BE2C (cell line): ENCODE measurements at regions not wholly inside any gene's neighbourhood (a gene's known extent, or its start where the extent isn't known, plus 50 kb on each side); places are given as distances from the start of the nearest gene placed in this dataset.
"Not testable (repeated sequence)": the region's sequence is repeated elsewhere in the genome, so short reads cannot be mapped to it uniquely, and the experiment has no call there.

Experiments
- DNase-seq: peaks from one replicate; pipeline ENCODE4 v3.0.0-alpha.2; 2020
- H3K27me3 ChIP-seq: fragments of 250-450 bp; sonication (Bioruptor Pico); 2 replicates; pipeline ENCODE4 v1.5.1; 2020; ENCODE audit warnings: mild to moderate bottlenecking
- H3K36me3 ChIP-seq: fragments of 250-450 bp; sonication (Bioruptor Pico); 2 replicates; pipeline ENCODE4 v1.5.1; 2020; ENCODE audit warnings: mild to moderate bottlenecking
- H3K4me1 ChIP-seq: fragments of 250-450 bp; sonication (Bioruptor Pico); 2 replicates; pipeline ENCODE4 v1.5.1; 2020
- H3K4me3 ChIP-seq: 2 replicates; pipeline ENCODE4 v1.5.1; 2011; ENCODE audit warnings: low read depth, low read length
- H3K9me3 ChIP-seq: fragments of 250-450 bp; sonication (Bioruptor Pico); 2 replicates; pipeline ENCODE4 v1.5.1; 2020
- CTCF ChIP-seq: IDR thresholded peaks from 2 replicates; pipeline ENCODE4 v1.5.1; 2012; ENCODE audit warnings: mild to moderate bottlenecking, low read depth, low read length

GRCh38 chr1:172781513-172782140, 122.7 kb downstream of the FASLG start:
- no peaks in the 10 kb centered on the region for H3K36me3 ChIP-seq
- H3K9me3 ChIP-seq: no peaks in the 10 kb centered on the region
- no peak for DNase-seq
- H3K27me3 ChIP-seq: no peaks in the 10 kb centered on the region
- H3K4me1 ChIP-seq: peaks cover 3% of the 10 kb centered on the region; the same call in 1 of the 2 replicates
- no peak for TF ChIP-seq CTCF
- no peak overlapping the region for H3K4me3 ChIP-seq

- Histone ChIP-seq H3K4me1 (no peaks in the 10 kb centered on the region), H3K27me3 (no peaks in the 10 kb centered on the region), H3K9me3 (no peaks in the 10 kb centered on the region), H3K36me3 (no peaks in the 10 kb centered on the region), H3K4me3 (no peak overlapping the region)
- DNase-seq: no peak
- no peak for TF ChIP-seq CTCF
Measured at GRCh38 chr1:172789840-172790239, 130.9 kb downstream of the FASLG start.

- no peaks in the 10 kb centered on the region for H3K4me1 ChIP-seq
- no peak for TF ChIP-seq CTCF
- no peak overlapping the region for H3K4me3 ChIP-seq
- H3K36me3 ChIP-seq: no peaks in the 10 kb centered on the region
- DNase-seq: no peak
- no peaks in the 10 kb centered on the region for H3K9me3 ChIP-seq
- no peaks in the 10 kb centered on the region for H3K27me3 ChIP-seq
Measured at GRCh38 chr1:172790245-172790644, 131.3 kb downstream of the FASLG start.

GRCh38 chr1:172793823-172794222, 134.9 kb downstream of the FASLG start:
- Histone ChIP-seq H3K36me3 (no peaks in the 10 kb centered on the region), H3K4me3 (no peak overlapping the region), H3K9me3 (no peaks in the 10 kb centered on the region), H3K27me3 (no peaks in the 10 kb centered on the region), H3K4me1 (no peaks in the 10 kb centered on the region)
- TF ChIP-seq CTCF: no peak
- DNase-seq: no peak

- H3K36me3 ChIP-seq: no peaks in the 10 kb centered on the region
- H3K9me3 ChIP-seq: no peaks in the 10 kb centered on the region
- no peaks in the 10 kb centered on the region for H3K27me3 ChIP-seq
- H3K4me1 ChIP-seq: no peaks in the 10 kb centered on the region
- H3K4me3 ChIP-seq: no peak overlapping the region
- no peak for DNase-seq
- no peak for TF ChIP-seq CTCF
Measured at GRCh38 chr1:172795741-172796140, 136.8 kb downstream of the FASLG start.

- DNase-seq, H3K36me3 ChIP-seq, H3K9me3 ChIP-seq, H3K27me3 ChIP-seq, H3K4me3 ChIP-seq, H3K4me1 ChIP-seq: not testable (repeated sequence)
Measured at GRCh38 chr1:172799804-172800203, 140.9 kb downstream of the FASLG start.

GRCh38 chr1:172801771-172802322, 142.9 kb downstream of the FASLG start:
- DNase-seq: no peak
- Histone ChIP-seq H3K4me3 (no peak overlapping the region), H3K4me1 (no peaks in the 10 kb centered on the region), H3K36me3 (no peaks in the 10 kb centered on the region), H3K27me3 (no peaks in the 10 kb centered on the region), H3K9me3 (no peaks in the 10 kb centered on the region)
- TF ChIP-seq CTCF: no peak
